Astrocyte (in vitro differentiated cells and primary cell): ENCODE measurements at regions not wholly inside any gene's neighbourhood (a gene's known extent, or its start where the extent isn't known, plus 50 kb on each side); places are given as distances from the start of the nearest gene placed in this dataset.

Experiments
- DNase-seq: peaks from one replicate; pipeline ENCODE4 v3.0.0-alpha.2; 2010; ENCODE audit warnings: low read depth
- FAIRE-seq: peaks from 2 replicates; lab custom pipeline; 2011; peaks lifted over from hg19 to GRCh38; lab: Jason Lieb, UNC
- H2AFZ ChIP-seq: 2 replicates; pipeline ENCODE4 v1.6.0; 2012; ENCODE audit warnings: low read depth, low read length, inconsistent platforms
- H3K27ac ChIP-seq: 2 replicates; pipeline ENCODE4 v1.5.1; 2011; ENCODE audit warnings: low read depth, low read length, inconsistent platforms
- H3K27me3 ChIP-seq: 2 replicates; pipeline ENCODE4 v1.6.0; 2011; ENCODE audit warnings: low read length, inconsistent platforms; ENCODE audit not compliant: insufficient read depth
- H3K36me3 ChIP-seq: 2 replicates; pipeline ENCODE4 v1.5.1; 2011; ENCODE audit warnings: low read length, inconsistent platforms; ENCODE audit not compliant: insufficient read depth
- H3K4me1 ChIP-seq: 2 replicates; pipeline ENCODE4 v1.5.1; 2011; ENCODE audit warnings: low read length, inconsistent platforms; ENCODE audit not compliant: insufficient read depth
- H3K4me2 ChIP-seq: 2 replicates; pipeline ENCODE4 v1.6.0; 2012; ENCODE audit warnings: low read length, inconsistent platforms
- H3K4me3 ChIP-seq: 2 replicates; pipeline ENCODE4 v1.5.1; 2011; ENCODE audit warnings: low read depth, mild to moderate bottlenecking, low read length, inconsistent platforms; ENCODE audit not compliant: insufficient read depth
- H3K79me2 ChIP-seq: 2 replicates; pipeline ENCODE4 v1.6.0; 2012; ENCODE audit warnings: mild to moderate bottlenecking, low read length, inconsistent platforms; ENCODE audit not compliant: insufficient read depth
- H3K9ac ChIP-seq: 2 replicates; pipeline ENCODE4 v1.6.0; 2012; ENCODE audit warnings: mild to moderate bottlenecking, low read length, inconsistent platforms
- H3K9me3 ChIP-seq: 2 replicates; pipeline ENCODE4 v1.5.1; 2012; ENCODE audit warnings: low read depth, mild to moderate bottlenecking, low read length, inconsistent platforms; ENCODE audit not compliant: insufficient read depth
- H4K20me1 ChIP-seq: 2 replicates; pipeline ENCODE4 v1.6.0; 2012; ENCODE audit warnings: low read length, inconsistent platforms; ENCODE audit not compliant: insufficient read depth
- H3K27ac Mint-ChIP-seq: one replicate; pipeline ENCODE4 v1.8.0; 2021; ENCODE audit warnings: mild to moderate bottlenecking, mixed read lengths; ENCODE audit not compliant: unreplicated experiment
- H3K27me3 Mint-ChIP-seq: one replicate; pipeline ENCODE4 v1.8.0; 2021; ENCODE audit warnings: low read depth, mixed read lengths; ENCODE audit not compliant: unreplicated experiment
- H3K36me3 Mint-ChIP-seq: one replicate; pipeline ENCODE4 v1.8.0; 2021; ENCODE audit warnings: low read depth, mixed read lengths; ENCODE audit not compliant: unreplicated experiment
- H3K4me1 Mint-ChIP-seq: one replicate; pipeline ENCODE4 v1.8.0; 2021; ENCODE audit warnings: low read depth, mixed read lengths; ENCODE audit not compliant: unreplicated experiment
- H3K4me3 Mint-ChIP-seq: one replicate; pipeline ENCODE4 v1.8.0; 2021; ENCODE audit warnings: mild to moderate bottlenecking, moderate library complexity, mixed read lengths; ENCODE audit not compliant: unreplicated experiment
- H3K9me3 Mint-ChIP-seq: one replicate; pipeline ENCODE4 v1.8.0; 2021; ENCODE audit warnings: mild to moderate bottlenecking, mixed read lengths; ENCODE audit not compliant: unreplicated experiment
- CTCF ChIP-seq: IDR thresholded peaks from 2 replicates; pipeline ENCODE4 v1.5.1; 2011; ENCODE audit warnings: low read depth, mild to moderate bottlenecking, inconsistent platforms, low read length, moderate library complexity; ENCODE audit not compliant: insufficient read depth
- EZH2 ChIP-seq: IDR thresholded peaks from 2 replicates; pipeline ENCODE4 v1.6.1; 2012; ENCODE audit warnings: mild to moderate bottlenecking, low read length, inconsistent platforms; ENCODE audit not compliant: insufficient read depth

- H3K4me2 ChIP-seq = no peak overlapping the region
- peaks cover 6% of the 10 kb centered on the region for H3K4me1 ChIP-seq
- H3K27me3 Mint-ChIP-seq = no peaks in the 10 kb centered on the region
- no peak overlapping the region for H3K9ac ChIP-seq
- no peaks in the 10 kb centered on the region for H3K9me3 Mint-ChIP-seq
- no peaks in the 10 kb centered on the region for H3K36me3 ChIP-seq
- TF ChIP-seq CTCF = no peak
- TF ChIP-seq EZH2 = no peak
- H3K9me3 ChIP-seq = no peaks in the 10 kb centered on the region
- H3K27ac Mint-ChIP-seq = no peak overlapping the region
- DNase-seq = no peak
- no peak overlapping the region for H3K27ac ChIP-seq
- no peak overlapping the region for H2AFZ ChIP-seq
- no peaks in the 10 kb centered on the region for H3K79me2 ChIP-seq
- no peaks in the 10 kb centered on the region for H4K20me1 ChIP-seq
- H3K36me3 Mint-ChIP-seq = no peaks in the 10 kb centered on the region
- FAIRE-seq = peak; percentile 83
- H3K4me3 ChIP-seq = no peak overlapping the region
- H3K27me3 ChIP-seq = no peaks in the 10 kb centered on the region
- no peak overlapping the region for H3K4me3 Mint-ChIP-seq
- peaks cover 23% of the 10 kb centered on the region for H3K4me1 Mint-ChIP-seq
Observed at GRCh38 chrX:38890963-38891362, 89.7 kb downstream of the MID1IP1 start.

GRCh38 chrX:38891641-38892413, 90.6 kb downstream of the MID1IP1 start:
- Histone ChIP-seq H3K36me3 (no peaks in the 10 kb centered on the region), H3K4me3 (no peak overlapping the region), H2AFZ (no peak overlapping the region), H3K4me1 (peaks cover 6% of the 10 kb centered on the region), H3K9ac (no peak overlapping the region), H3K27ac (no peak overlapping the region), H3K79me2 (no peaks in the 10 kb centered on the region), H3K27me3 (no peaks in the 10 kb centered on the region), H4K20me1 (no peaks in the 10 kb centered on the region), H3K4me2 (peak overlapping the region; percentile 41), H3K9me3 (no peaks in the 10 kb centered on the region)
- no peaks in the 10 kb centered on the region for H3K9me3 Mint-ChIP-seq
- DNase-seq (peak; percentile 28), FAIRE-seq (peak; percentile 83)
- H3K36me3 Mint-ChIP-seq = no peaks in the 10 kb centered on the region
- H3K27me3 Mint-ChIP-seq = no peaks in the 10 kb centered on the region
- TF ChIP-seq EZH2 (no peak), CTCF (no peak)
- H3K4me1 Mint-ChIP-seq = peaks cover 23% of the 10 kb centered on the region
- H3K4me3 Mint-ChIP-seq = no peak overlapping the region
- peak overlapping the region; percentile 91 for H3K27ac Mint-ChIP-seq

- Histone ChIP-seq H3K4me1 (peaks cover 6% of the 10 kb centered on the region), H3K27ac (no peak overlapping the region), H3K9me3 (no peaks in the 10 kb centered on the region), H3K79me2 (no peaks in the 10 kb centered on the region), H3K9ac (no peak overlapping the region), H3K4me2 (peak overlapping the region; percentile 30), H2AFZ (no peak overlapping the region), H3K4me3 (no peak overlapping the region), H3K36me3 (no peaks in the 10 kb centered on the region), H4K20me1 (no peaks in the 10 kb centered on the region), H3K27me3 (no peaks in the 10 kb centered on the region)
- no peaks in the 10 kb centered on the region for H3K36me3 Mint-ChIP-seq
- TF ChIP-seq CTCF (no peak), EZH2 (no peak)
- H3K27ac Mint-ChIP-seq = peak overlapping the region; percentile 66
- H3K27me3 Mint-ChIP-seq = no peaks in the 10 kb centered on the region
- H3K4me1 Mint-ChIP-seq = peaks cover 23% of the 10 kb centered on the region
- no peaks in the 10 kb centered on the region for H3K9me3 Mint-ChIP-seq
- peak; percentile 61 for DNase-seq
- FAIRE-seq = peak; percentile 34
- H3K4me3 Mint-ChIP-seq = no peak overlapping the region
Observed at GRCh38 chrX:38893441-38893840, 92.2 kb downstream of the MID1IP1 start.
